ENCODE measurements at regions not wholly inside any gene's neighbourhood (a gene's known extent, or its start where the extent isn't known, plus 50 kb on each side); places are given as distances from the start of the nearest gene placed in this dataset.
A peak's percentile ranks its signal among the peaks of the same experiment; 100 is the strongest.
"Not testable (repeated sequence)": the region's sequence is repeated elsewhere in the genome, so short reads cannot be mapped to it uniquely, and the experiment has no call there.

DNA sequence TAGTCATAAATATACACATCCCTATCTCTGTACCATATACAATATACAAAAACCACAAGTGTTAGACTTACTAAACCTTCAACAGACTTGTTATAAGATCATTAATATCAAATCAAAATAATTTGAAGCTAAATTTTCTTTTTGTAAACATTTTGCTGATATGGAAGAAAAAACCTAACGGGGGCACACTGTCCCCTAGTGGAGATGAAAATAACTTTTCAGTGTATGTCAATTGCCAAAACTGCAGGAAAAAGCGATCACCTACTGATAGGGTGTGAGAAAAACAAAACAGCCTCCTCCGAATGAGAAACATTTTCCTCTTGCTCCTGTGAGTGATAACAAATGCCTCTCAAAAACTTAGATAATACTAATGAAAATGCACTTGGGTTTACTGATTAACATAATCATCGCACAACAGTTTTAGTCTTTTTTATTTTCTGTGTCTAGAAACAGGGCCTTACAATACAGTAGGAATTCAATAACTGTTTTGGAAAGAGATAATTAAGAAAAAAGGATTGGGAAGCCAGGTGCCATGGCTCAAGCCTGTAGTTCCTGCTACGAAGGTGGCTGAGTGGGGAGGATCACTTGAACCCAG is 322.7 kb downstream of the CRPPA start:
- H3K36me3 ChIP-seq (ENCODE audit: control insufficient read depth, insufficient read depth, low read length): no peaks in the 10 kb centered on the region
- no peaks in the 10 kb centered on the region for H3K27me3 ChIP-seq (ENCODE audit: control insufficient read depth, insufficient read depth, low read length, poor library complexity, severe bottlenecking)
- no peak overlapping the region for H3K27ac ChIP-seq (ENCODE audit: insufficient read depth, low read depth, low read length, poor library complexity, severe bottlenecking)
- WGBS, 2 experiments: 65 to 73% methylated on average over 5 of the region's 5 CpGs
- H3K4me1 ChIP-seq (ENCODE audit: control insufficient read depth, insufficient read depth, low read length): peaks cover 6% of the 10 kb centered on the region
- no peaks in the 10 kb centered on the region for H3K9me3 ChIP-seq (ENCODE audit: control insufficient read depth, low read length)
- H3K4me3 ChIP-seq (ENCODE audit: insufficient read depth, low read depth, low read length): no peak overlapping the region

DNA sequence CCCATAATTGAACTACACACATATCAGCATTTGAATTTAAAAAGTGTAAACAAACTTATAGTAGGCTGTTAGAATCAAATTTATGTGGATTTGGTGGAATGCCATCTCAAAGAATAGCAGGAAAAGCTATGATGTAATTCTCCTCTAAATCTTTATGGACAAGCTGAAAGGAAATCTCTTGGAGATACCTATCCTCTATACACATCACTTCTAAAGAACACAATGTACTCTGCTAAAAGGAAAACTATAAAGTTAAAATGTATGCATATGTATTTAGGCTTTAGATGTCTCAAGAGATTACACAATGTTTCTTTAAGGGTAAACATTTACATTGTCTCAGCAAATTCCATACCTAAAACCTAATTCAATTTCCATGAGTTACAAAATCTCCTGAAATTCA is 323.3 kb downstream of the CRPPA start:
- Histone ChIP-seq H3K4me3 (ENCODE audit: insufficient read depth, low read depth, low read length) (no peak overlapping the region), H3K27ac (ENCODE audit: insufficient read depth, low read depth, low read length, poor library complexity, severe bottlenecking) (no peak overlapping the region), H3K4me1 (ENCODE audit: control insufficient read depth, insufficient read depth, low read length) (peaks cover 6% of the 10 kb centered on the region), H3K9me3 (ENCODE audit: control insufficient read depth, low read length) (no peaks in the 10 kb centered on the region), H3K27me3 (ENCODE audit: control insufficient read depth, insufficient read depth, low read length, poor library complexity, severe bottlenecking) (no peaks in the 10 kb centered on the region), H3K36me3 (ENCODE audit: control insufficient read depth, insufficient read depth, low read length) (no peaks in the 10 kb centered on the region)

DNA sequence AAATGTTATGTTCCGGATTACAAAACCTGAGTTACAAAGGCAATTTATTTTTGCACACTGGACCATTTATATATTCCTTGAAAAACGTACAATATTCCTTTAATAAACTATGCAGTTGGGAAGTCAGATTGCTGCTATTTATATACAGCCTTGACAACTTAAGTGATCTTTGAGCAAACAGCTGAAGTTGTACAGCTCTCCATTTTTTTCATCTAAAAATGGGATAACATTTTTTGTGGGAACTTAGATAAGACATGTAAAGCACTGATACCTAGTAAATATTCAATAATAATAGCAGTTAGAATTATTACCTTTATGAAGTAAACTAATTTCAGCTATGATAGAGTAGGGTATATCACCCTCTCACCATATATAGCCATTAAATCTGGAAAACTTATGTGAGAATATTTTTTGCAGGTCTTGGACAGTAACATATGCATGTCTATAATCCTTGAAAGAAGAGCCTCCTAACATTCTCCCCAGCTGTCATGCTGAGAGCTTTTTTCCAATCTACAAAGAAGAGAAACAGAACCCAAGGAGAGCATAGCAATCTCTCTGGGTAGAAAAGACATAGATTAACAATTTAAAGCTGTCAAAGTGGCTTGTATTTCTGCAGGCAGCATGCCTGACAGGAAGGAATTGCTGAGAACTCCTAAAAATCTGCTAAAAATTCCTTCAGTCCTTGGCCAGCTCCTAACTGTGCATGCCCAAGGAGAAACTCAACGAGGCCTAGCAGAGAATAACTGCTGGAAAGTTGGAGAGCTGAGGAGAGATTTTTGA is 326.0 kb downstream of the CRPPA start:
- Histone ChIP-seq H3K4me3 (ENCODE audit: insufficient read depth, low read depth, low read length) (no peak overlapping the region), H3K27ac (ENCODE audit: insufficient read depth, low read depth, low read length, poor library complexity, severe bottlenecking) (peak overlapping the region; percentile 50), H3K27me3 (ENCODE audit: control insufficient read depth, insufficient read depth, low read length, poor library complexity, severe bottlenecking) (no peaks in the 10 kb centered on the region), H3K9me3 (ENCODE audit: control insufficient read depth, low read length) (no peaks in the 10 kb centered on the region), H3K4me1 (ENCODE audit: control insufficient read depth, insufficient read depth, low read length) (peaks cover 6% of the 10 kb centered on the region), H3K36me3 (ENCODE audit: control insufficient read depth, insufficient read depth, low read length) (no peaks in the 10 kb centered on the region)
- 76 to 79% methylated on average over 2 to 3 of the region's 3 CpGs for WGBS, 2 experiments

DNA sequence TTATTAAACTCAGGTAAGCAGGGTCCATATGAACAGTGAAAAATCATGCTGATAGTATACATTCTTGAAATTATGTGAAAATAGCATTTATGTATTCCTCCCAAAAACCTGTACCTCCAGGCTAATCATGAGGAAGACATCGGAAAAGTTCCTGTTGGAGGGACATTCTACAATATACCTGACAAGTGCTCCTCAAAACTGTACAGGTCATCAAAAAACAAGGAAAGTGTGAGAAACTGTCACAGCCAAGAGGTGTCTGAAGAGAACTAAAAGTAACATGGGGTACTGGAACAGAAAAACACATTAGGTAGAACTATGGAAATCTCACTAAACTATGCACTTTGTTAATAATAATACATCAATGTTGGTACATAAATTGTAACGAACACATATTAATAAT is 326.7 kb downstream of the CRPPA start:
- H3K36me3 ChIP-seq (ENCODE audit: control insufficient read depth, insufficient read depth, low read length): no peaks in the 10 kb centered on the region

GRCh38 chr7:16092711-16093110 is 328.6 kb downstream of the CRPPA start:
- Histone ChIP-seq H3K4me3 (ENCODE audit: insufficient read depth, low read depth, low read length) (no peak overlapping the region), H3K4me1 (ENCODE audit: control insufficient read depth, insufficient read depth, low read length) (peaks cover 6% of the 10 kb centered on the region), H3K27ac (ENCODE audit: insufficient read depth, low read depth, low read length, poor library complexity, severe bottlenecking) (no peak overlapping the region), H3K27me3 (ENCODE audit: control insufficient read depth, insufficient read depth, low read length, poor library complexity, severe bottlenecking) (no peaks in the 10 kb centered on the region), H3K9me3 (ENCODE audit: control insufficient read depth, low read length) (no peaks in the 10 kb centered on the region), H3K36me3 (ENCODE audit: control insufficient read depth, insufficient read depth, low read length) (no peaks in the 10 kb centered on the region)
- WGBS, 2 experiments: 90 to 94% methylated on average over 2 of the region's 2 CpGs

More for the DNA sequence above, 326.7 kb downstream of the CRPPA start:
- Histone ChIP-seq H3K4me3 (ENCODE audit: insufficient read depth, low read depth, low read length) (no peak overlapping the region), H3K27ac (ENCODE audit: insufficient read depth, low read depth, low read length, poor library complexity, severe bottlenecking) (no peak overlapping the region), H3K4me1 (ENCODE audit: control insufficient read depth, insufficient read depth, low read length) (peaks cover 6% of the 10 kb centered on the region), H3K9me3 (ENCODE audit: control insufficient read depth, low read length) (no peaks in the 10 kb centered on the region), H3K27me3 (ENCODE audit: control insufficient read depth, insufficient read depth, low read length, poor library complexity, severe bottlenecking) (no peaks in the 10 kb centered on the region)
- WGBS, 2 experiments: 94 to 100% methylated on average over 1 of the region's 2 CpGs

GRCh38 chr7:16091701-16092310 is 329.5 kb downstream of the CRPPA start:
- WGBS, 2 experiments: 91 to 93% methylated on average over 5 of the region's 5 CpGs
- no peaks in the 10 kb centered on the region for H3K36me3 ChIP-seq (ENCODE audit: control insufficient read depth, insufficient read depth, low read length)
- H3K4me3 ChIP-seq (ENCODE audit: insufficient read depth, low read depth, low read length): no peak overlapping the region

GRCh38 chr7:16089801-16090200 is 331.5 kb downstream of the CRPPA start:
- WGBS, 2 experiments: 89 to 96% methylated on average over 3 of the region's 3 CpGs
- Histone ChIP-seq H3K4me3 (ENCODE audit: insufficient read depth, low read depth, low read length) (no peak overlapping the region), H3K27ac (ENCODE audit: insufficient read depth, low read depth, low read length, poor library complexity, severe bottlenecking) (no peak overlapping the region), H3K27me3 (ENCODE audit: control insufficient read depth, insufficient read depth, low read length, poor library complexity, severe bottlenecking) (no peaks in the 10 kb centered on the region), H3K36me3 (ENCODE audit: control insufficient read depth, insufficient read depth, low read length) (no peaks in the 10 kb centered on the region), H3K9me3 (ENCODE audit: control insufficient read depth, low read length) (no peaks in the 10 kb centered on the region), H3K4me1 (ENCODE audit: control insufficient read depth, insufficient read depth, low read length) (no peaks in the 10 kb centered on the region)

More at GRCh38 chr7:16091701-16092310, 329.5 kb downstream of the CRPPA start:
- no peaks in the 10 kb centered on the region for H3K27me3 ChIP-seq (ENCODE audit: control insufficient read depth, insufficient read depth, low read length, poor library complexity, severe bottlenecking)
- peaks cover 6% of the 10 kb centered on the region for H3K4me1 ChIP-seq (ENCODE audit: control insufficient read depth, insufficient read depth, low read length)
- H3K9me3 ChIP-seq (ENCODE audit: control insufficient read depth, low read length): no peaks in the 10 kb centered on the region
- no peak overlapping the region for H3K27ac ChIP-seq (ENCODE audit: insufficient read depth, low read depth, low read length, poor library complexity, severe bottlenecking)

GRCh38 chr7:16089191-16089590 is 332.1 kb downstream of the CRPPA start:
- WGBS, 2 experiments: 91 to 99% methylated on average over 8 to 13 of the region's 19 CpGs
- no peaks in the 10 kb centered on the region for H3K36me3 ChIP-seq (ENCODE audit: control insufficient read depth, insufficient read depth, low read length)

DNA sequence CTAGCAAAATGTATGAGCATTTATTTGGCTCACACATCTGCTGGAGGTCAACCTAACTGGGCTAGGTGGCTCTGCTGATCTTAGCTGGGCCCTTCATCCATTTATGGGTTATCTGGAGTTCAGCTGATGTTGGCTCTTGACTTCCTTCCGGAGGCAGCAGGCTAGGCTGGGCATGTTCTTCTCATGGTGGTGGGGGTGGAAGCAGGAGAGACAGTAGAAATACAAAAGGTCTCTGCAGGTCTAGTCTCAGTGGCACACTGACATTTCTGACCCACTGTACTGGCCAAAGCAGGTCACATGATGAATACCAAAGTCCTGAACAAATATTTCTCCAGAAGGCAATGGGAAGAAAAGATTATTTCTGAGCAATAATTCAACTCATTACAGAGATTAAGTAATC is 334.6 kb downstream of the CRPPA start:
- H3K9me3 ChIP-seq (ENCODE audit: control insufficient read depth, low read length): no peaks in the 10 kb centered on the region
- no peaks in the 10 kb centered on the region for H3K4me1 ChIP-seq (ENCODE audit: control insufficient read depth, insufficient read depth, low read length)
- no peak overlapping the region for H3K27ac ChIP-seq (ENCODE audit: insufficient read depth, low read depth, low read length, poor library complexity, severe bottlenecking)
- no peaks in the 10 kb centered on the region for H3K27me3 ChIP-seq (ENCODE audit: control insufficient read depth, insufficient read depth, low read length, poor library complexity, severe bottlenecking)
- H3K36me3 ChIP-seq (ENCODE audit: control insufficient read depth, insufficient read depth, low read length): no peaks in the 10 kb centered on the region
- 88 to 93% methylated on average over 1 of the region's 1 CpG for WGBS, 2 experiments
- no peak overlapping the region for H3K4me3 ChIP-seq (ENCODE audit: insufficient read depth, low read depth, low read length)

More at GRCh38 chr7:16089191-16089590, 332.1 kb downstream of the CRPPA start:
- H3K27me3 ChIP-seq (ENCODE audit: control insufficient read depth, insufficient read depth, low read length, poor library complexity, severe bottlenecking): no peaks in the 10 kb centered on the region
- H3K4me1 ChIP-seq (ENCODE audit: control insufficient read depth, insufficient read depth, low read length): no peaks in the 10 kb centered on the region
- H3K4me3 ChIP-seq (ENCODE audit: insufficient read depth, low read depth, low read length): no peak overlapping the region
- no peak overlapping the region for H3K27ac ChIP-seq (ENCODE audit: insufficient read depth, low read depth, low read length, poor library complexity, severe bottlenecking)
- H3K9me3 ChIP-seq (ENCODE audit: control insufficient read depth, low read length): no peaks in the 10 kb centered on the region

DNA sequence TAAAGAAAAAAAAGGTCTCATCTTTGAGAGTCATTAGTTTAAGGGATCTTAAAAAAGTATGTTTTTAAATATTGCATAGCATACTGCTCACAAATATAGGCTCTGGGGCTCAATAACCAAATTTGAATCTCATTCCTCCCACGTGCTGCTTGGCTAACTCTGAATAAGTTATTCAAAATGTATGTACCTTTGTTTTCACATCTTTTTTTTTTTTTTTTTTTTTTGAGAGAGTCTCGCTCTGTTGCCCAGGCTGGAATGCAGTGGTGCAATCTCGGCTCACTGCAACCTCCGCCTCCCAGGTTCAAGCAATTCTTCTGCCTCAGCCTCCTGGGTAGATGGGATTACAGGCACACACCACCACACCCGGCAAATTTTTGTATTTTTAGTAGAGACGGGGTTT is 335.6 kb downstream of the CRPPA start:
- not testable (repeated sequence) for H3K4me3 ChIP-seq (ENCODE audit: insufficient read depth, low read depth, low read length); H3K36me3 ChIP-seq (ENCODE audit: control insufficient read depth, insufficient read depth, low read length); H3K9me3 ChIP-seq (ENCODE audit: control insufficient read depth, low read length); H3K27ac ChIP-seq (ENCODE audit: insufficient read depth, low read depth, low read length, poor library complexity, severe bottlenecking); H3K4me1 ChIP-seq (ENCODE audit: control insufficient read depth, insufficient read depth, low read length); H3K27me3 ChIP-seq (ENCODE audit: control insufficient read depth, insufficient read depth, low read length, poor library complexity, severe bottlenecking)
- 75 to 87% methylated on average over 4 to 5 of the region's 6 CpGs for WGBS, 2 experiments

Data from ectodermal cell (in vitro differentiated cells).